Cardiac muscle cell (in vitro differentiated cells and primary cell): ENCODE measurements at regions not wholly inside any gene's neighbourhood (a gene's known extent, or its start where the extent isn't known, plus 50 kb on each side); places are given as distances from the start of the nearest gene placed in this dataset.

Experiments used
- DNase-seq, 2 donors: peaks; one replicate each; pipeline versions ENCODE4 v3.0.0 to v3.0.0-alpha.2; 2010 to 2017; ENCODE audit warnings: low read depth in 1 of 2, low spot score in 1 of 2
- H3K27ac ChIP-seq: fragments of 200-600 bp; sonication (generic); 2 replicates; pipeline ENCODE4 v1.5.1; 2016
- H3K27me3 ChIP-seq: fragments of 200-600 bp; sonication (generic); 2 replicates; pipeline ENCODE4 v1.6.0; 2016; ENCODE audit warnings: control low read depth
- H3K36me3 ChIP-seq: fragments of 200-600 bp; sonication (generic); 2 replicates; pipeline ENCODE4 v1.5.1; 2016; ENCODE audit warnings: control low read depth
- H3K4me1 ChIP-seq: fragments of 200-600 bp; sonication (generic); 2 replicates; pipeline ENCODE4 v1.8.1; 2017; ENCODE audit warnings: low read depth, mild to moderate bottlenecking, mixed run types
- H3K4me3 ChIP-seq: fragments of 200-600 bp; sonication (generic); 2 replicates; pipeline ENCODE4 v1.5.1; 2016; ENCODE audit warnings: mild to moderate bottlenecking
- H3K9me3 ChIP-seq: fragments of 200-600 bp; sonication (generic); 2 replicates; pipeline ENCODE4 v1.5.1; 2017; ENCODE audit warnings: low read depth, mild to moderate bottlenecking, control low read depth
- TF ChIP-seq, protein P1 (sequence below): IDR thresholded peaks from 2 replicates; pipeline ENCODE4 v1.5.1; 2012; ENCODE audit warnings: low read depth, mild to moderate bottlenecking, low read length

DNA sequence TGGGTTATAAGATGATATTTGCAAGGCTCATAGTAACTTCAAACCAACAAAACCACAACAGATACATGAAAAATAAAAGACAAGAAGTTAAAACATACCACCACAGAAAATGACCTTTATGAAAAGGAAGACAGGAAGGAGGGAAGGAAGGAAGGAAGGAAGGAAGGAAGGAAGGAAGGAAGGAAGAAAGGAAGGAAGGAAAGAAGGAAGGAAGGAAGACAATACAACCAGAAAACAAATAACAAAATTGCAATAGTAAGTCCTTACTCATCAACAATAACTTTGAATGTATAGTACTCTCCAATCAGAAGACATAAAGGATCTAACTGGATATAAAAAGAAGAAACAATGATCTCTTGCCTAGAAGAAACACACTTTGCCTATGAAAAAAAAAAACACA is 287.4 kb upstream of the DCBLD2 start:
- Histone ChIP-seq H3K36me3 (no peaks in the 10 kb centered on the region), H3K4me3 (no peak overlapping the region), H3K9me3 (no peaks in the 10 kb centered on the region), H3K27ac (no peak overlapping the region), H3K4me1 (no peaks in the 10 kb centered on the region), H3K27me3 (no peaks in the 10 kb centered on the region)
- TF ChIP-seq, protein P1, sequence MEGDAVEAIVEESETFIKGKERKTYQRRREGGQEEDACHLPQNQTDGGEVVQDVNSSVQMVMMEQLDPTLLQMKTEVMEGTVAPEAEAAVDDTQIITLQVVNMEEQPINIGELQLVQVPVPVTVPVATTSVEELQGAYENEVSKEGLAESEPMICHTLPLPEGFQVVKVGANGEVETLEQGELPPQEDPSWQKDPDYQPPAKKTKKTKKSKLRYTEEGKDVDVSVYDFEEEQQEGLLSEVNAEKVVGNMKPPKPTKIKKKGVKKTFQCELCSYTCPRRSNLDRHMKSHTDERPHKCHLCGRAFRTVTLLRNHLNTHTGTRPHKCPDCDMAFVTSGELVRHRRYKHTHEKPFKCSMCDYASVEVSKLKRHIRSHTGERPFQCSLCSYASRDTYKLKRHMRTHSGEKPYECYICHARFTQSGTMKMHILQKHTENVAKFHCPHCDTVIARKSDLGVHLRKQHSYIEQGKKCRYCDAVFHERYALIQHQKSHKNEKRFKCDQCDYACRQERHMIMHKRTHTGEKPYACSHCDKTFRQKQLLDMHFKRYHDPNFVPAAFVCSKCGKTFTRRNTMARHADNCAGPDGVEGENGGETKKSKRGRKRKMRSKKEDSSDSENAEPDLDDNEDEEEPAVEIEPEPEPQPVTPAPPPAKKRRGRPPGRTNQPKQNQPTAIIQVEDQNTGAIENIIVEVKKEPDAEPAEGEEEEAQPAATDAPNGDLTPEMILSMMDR = no peak
- DNase-seq = no peak

GRCh38 chr3:99186016-99186415 is 284.5 kb upstream of the DCBLD2 start:
- no peaks in the 10 kb centered on the region for H3K36me3 ChIP-seq
- no peaks in the 10 kb centered on the region for H3K27me3 ChIP-seq
- H3K4me1 ChIP-seq = no peaks in the 10 kb centered on the region
- no peak for DNase-seq
- TF ChIP-seq, protein P1 = no peak
- H3K4me3 ChIP-seq = no peak overlapping the region
- H3K27ac ChIP-seq = no peak overlapping the region
- no peaks in the 10 kb centered on the region for H3K9me3 ChIP-seq

GRCh38 chr3:99176169-99176964 is 274.9 kb upstream of the DCBLD2 start:
- DNase-seq = no peak
- TF ChIP-seq, protein P1 = no peak
- Histone ChIP-seq H3K36me3 (no peaks in the 10 kb centered on the region), H3K4me1 (no peaks in the 10 kb centered on the region), H3K4me3 (no peak overlapping the region), H3K27ac (no peak overlapping the region), H3K9me3 (no peaks in the 10 kb centered on the region), H3K27me3 (no peaks in the 10 kb centered on the region)

DNA sequence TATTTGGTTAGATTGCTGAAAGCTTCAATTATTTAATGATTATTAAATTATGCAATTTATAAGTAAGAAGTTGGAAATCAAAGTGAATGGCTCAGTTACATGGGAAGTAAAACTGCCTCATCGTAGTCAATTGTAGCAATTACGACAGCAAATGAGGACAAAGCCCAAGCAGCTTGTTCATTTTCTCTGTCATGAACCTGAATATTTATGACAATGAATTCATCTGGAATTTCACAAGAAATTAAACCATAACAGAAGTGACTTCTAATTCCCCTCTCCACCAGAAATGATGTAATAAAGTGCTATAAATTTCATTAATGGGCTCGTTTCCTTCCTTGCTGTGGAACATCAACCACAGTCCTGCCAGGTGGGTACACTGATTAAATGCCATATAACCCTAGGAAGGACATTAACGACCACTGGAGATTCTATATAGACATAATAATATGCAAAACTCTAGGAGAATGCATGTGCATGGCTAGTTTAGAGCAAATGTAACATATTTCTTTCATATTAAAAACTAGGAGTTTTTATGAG is 273.8 kb upstream of the DCBLD2 start:
- TF ChIP-seq, protein P1 = no peak
- no peak overlapping the region for H3K27ac ChIP-seq
- no peak overlapping the region for H3K4me3 ChIP-seq

GRCh38 chr3:99172736-99173657 is 271.5 kb upstream of the DCBLD2 start:
- TF ChIP-seq, protein P1 = peak; percentile 87
- H3K4me1 ChIP-seq = no peaks in the 10 kb centered on the region
- no peaks in the 10 kb centered on the region for H3K36me3 ChIP-seq
- no peak overlapping the region for H3K27ac ChIP-seq
- H3K9me3 ChIP-seq = no peaks in the 10 kb centered on the region
- H3K27me3 ChIP-seq = no peaks in the 10 kb centered on the region
- peak; percentile 70 to 89 for DNase-seq
- H3K4me3 ChIP-seq = no peak overlapping the region

More for the DNA sequence above, 273.8 kb upstream of the DCBLD2 start:
- H3K27me3 ChIP-seq = no peaks in the 10 kb centered on the region
- no peaks in the 10 kb centered on the region for H3K36me3 ChIP-seq
- no peak for DNase-seq
- H3K9me3 ChIP-seq = no peaks in the 10 kb centered on the region
- H3K4me1 ChIP-seq = no peaks in the 10 kb centered on the region
